H9 (cell line): ENCODE measurements at regions not wholly inside any gene's neighbourhood (a gene's known extent, or its start where the extent isn't known, plus 50 kb on each side); places are given as distances from the start of the nearest gene placed in this dataset.

Experiments used
- DNase-seq: peaks from one replicate; pipeline ENCODE4 v3.0.0-alpha.2; 2017
- H2AFZ ChIP-seq: one replicate; pipeline ENCODE4 v1.6.1; 2013; ENCODE audit warnings: mild to moderate bottlenecking, low read length, control low read depth, moderate library complexity
- H2AK5ac ChIP-seq: 2 replicates; pipeline ENCODE4 v1.6.1; 2013; ENCODE audit warnings: low read length, control low read depth, mixed read lengths; ENCODE audit not compliant: insufficient read length
- H2BK120ac ChIP-seq: one replicate; pipeline ENCODE4 v1.6.1; 2013; ENCODE audit warnings: low read depth, mild to moderate bottlenecking, low read length, control low read depth, inconsistent platforms; ENCODE audit not compliant: poor library complexity, severe bottlenecking
- H2BK12ac ChIP-seq: 2 replicates; pipeline ENCODE4 v1.6.1; 2013; ENCODE audit warnings: low read length, control low read depth, mixed read lengths, low read depth; ENCODE audit not compliant: insufficient read length
- H2BK15ac ChIP-seq: 2 replicates; pipeline ENCODE4 v1.6.1; 2013; ENCODE audit warnings: low read depth, low read length, control low read depth
- H2BK20ac ChIP-seq: one replicate; pipeline ENCODE4 v1.6.1; 2013; ENCODE audit warnings: low read depth, mild to moderate bottlenecking, low read length, control low read depth, inconsistent platforms; ENCODE audit not compliant: poor library complexity, severe bottlenecking
- H2BK5ac ChIP-seq: 2 replicates; pipeline ENCODE4 v1.6.1; 2013; ENCODE audit warnings: low read length, control low read depth, mixed read lengths; ENCODE audit not compliant: insufficient read length
- H3K14ac ChIP-seq: 2 replicates; pipeline ENCODE4 v1.6.1; 2013; ENCODE audit warnings: low read length, control low read depth; ENCODE audit not compliant: insufficient read depth
- H3K18ac ChIP-seq: 2 replicates; pipeline ENCODE4 v1.6.1; 2013; ENCODE audit warnings: low read depth, mild to moderate bottlenecking, mixed read lengths, low read length, control low read depth; ENCODE audit not compliant: insufficient read length
- H3K23ac ChIP-seq: 2 replicates; pipeline ENCODE4 v1.6.1; 2013; ENCODE audit warnings: low read length, control low read depth, mixed read lengths, low read depth; ENCODE audit not compliant: insufficient read length
- H3K23me2 ChIP-seq: 2 replicates; pipeline ENCODE4 v1.6.1; 2013; ENCODE audit warnings: low read depth, mild to moderate bottlenecking, mixed read lengths, low read length, control low read depth; ENCODE audit not compliant: insufficient read length, poor library complexity, severe bottlenecking
- H3K27ac ChIP-seq: 2 replicates; pipeline ENCODE4 v1.5.1; 2013; ENCODE audit warnings: low read length, control low read depth, mixed read lengths, low read depth; ENCODE audit not compliant: insufficient read length
- H3K27me3 ChIP-seq: 2 replicates; pipeline ENCODE4 v1.6.1; 2013; ENCODE audit warnings: low read length, control low read depth, inconsistent platforms; ENCODE audit not compliant: insufficient read depth
- H3K4ac ChIP-seq: 2 replicates; pipeline ENCODE4 v1.6.1; 2013; ENCODE audit warnings: low read depth, mild to moderate bottlenecking, control low read depth, inconsistent platforms, low read length, moderate library complexity
- H3K4me1 ChIP-seq: 2 replicates; pipeline ENCODE4 v1.6.1; 2013; ENCODE audit warnings: low read length, control low read depth, inconsistent platforms; ENCODE audit not compliant: insufficient read depth
- H3K4me2 ChIP-seq: 2 replicates; pipeline ENCODE4 v1.6.1; 2013; ENCODE audit warnings: low read length, control low read depth, mixed read lengths; ENCODE audit not compliant: insufficient read length, insufficient read depth
- H3K56ac ChIP-seq: 2 replicates; pipeline ENCODE4 v1.6.1; 2013; ENCODE audit warnings: low read depth, mild to moderate bottlenecking, mixed read lengths, low read length, control low read depth; ENCODE audit not compliant: insufficient read length
- H3K79me1 ChIP-seq: 2 replicates; pipeline ENCODE4 v1.6.1; 2013; ENCODE audit warnings: low read depth, mild to moderate bottlenecking, moderate library complexity, low read length, control low read depth, inconsistent platforms; ENCODE audit not compliant: insufficient read depth, poor library complexity, severe bottlenecking
- H3K79me2 ChIP-seq: 2 replicates; pipeline ENCODE4 v1.6.1; 2013; ENCODE audit warnings: low read length, control low read depth, inconsistent platforms; ENCODE audit not compliant: insufficient read depth
- H3K9ac ChIP-seq: 2 replicates; pipeline ENCODE4 v1.6.1; 2013; ENCODE audit warnings: low read length, control low read depth, mixed read lengths; ENCODE audit not compliant: insufficient read length; ENCODE audit errors: extremely low read depth
- H3K9me3 ChIP-seq: one replicate; pipeline ENCODE4 v1.6.1; 2013; ENCODE audit warnings: low read depth, low read length, inconsistent platforms; ENCODE audit not compliant: control insufficient read depth
- H3T11ph ChIP-seq: one replicate; pipeline ENCODE4 v1.6.1; 2013; ENCODE audit warnings: mild to moderate bottlenecking, low read length, control low read depth, inconsistent platforms
- H4K20me1 ChIP-seq: one replicate; pipeline ENCODE4 v1.6.1; 2013; ENCODE audit not compliant: control insufficient read depth, insufficient read length, insufficient read depth
- H4K5ac ChIP-seq: 2 replicates; pipeline ENCODE4 v1.6.1; 2013; ENCODE audit warnings: low read depth, mild to moderate bottlenecking, mixed read lengths, low read length, control low read depth; ENCODE audit not compliant: insufficient read length
- H4K8ac ChIP-seq: replicated peaks from 2 replicates; pipeline ENCODE4 v1.6.1; 2013; ENCODE audit warnings: low read length, control low read depth, mixed read lengths, low read depth; ENCODE audit not compliant: insufficient read length
- H4K91ac ChIP-seq: 2 replicates; pipeline ENCODE4 v1.6.1; 2013; ENCODE audit warnings: low read depth, mild to moderate bottlenecking, moderate library complexity, mixed read lengths, low read length, control low read depth; ENCODE audit not compliant: insufficient read length
- H3K27ac Mint-ChIP-seq, 3 experiments: 2 replicates in 2 of 3; 3 replicates in 1 of 3; pipeline ENCODE4 v1.8.0; 2020 to 2021; ENCODE audit warnings: mixed read lengths in 3 of 3, mild to moderate bottlenecking in 1 of 3, moderate library complexity in 1 of 3
- H3K27me3 Mint-ChIP-seq: 2 replicates; pipeline ENCODE4 v1.8.0; 2021; ENCODE audit warnings: low read depth, mild to moderate bottlenecking, moderate library complexity, mixed read lengths
- H3K36me3 Mint-ChIP-seq, 3 experiments: 2 replicates in 2 of 3; 3 replicates in 1 of 3; pipeline ENCODE4 v1.8.0; 2020 to 2021; ENCODE audit warnings: low read depth in 3 of 3, mixed read lengths in 3 of 3; ENCODE audit not compliant: insufficient read depth in 1 of 3
- H3K4me1 Mint-ChIP-seq, 2 experiments: 2 replicates each; pipeline ENCODE4 v1.8.0; 2020; ENCODE audit warnings: mixed read lengths in 2 of 2
- H3K4me3 Mint-ChIP-seq, 2 experiments: 2 replicates in 1 of 2; 3 replicates in 1 of 2; pipeline ENCODE4 v1.8.0; 2020 to 2021; ENCODE audit warnings: mild to moderate bottlenecking in 2 of 2, mixed read lengths in 2 of 2, moderate library complexity in 1 of 2
- H3K9me3 Mint-ChIP-seq, 2 experiments: 2 replicates in 1 of 2; 3 replicates in 1 of 2; pipeline ENCODE4 v1.8.0; 2020; ENCODE audit warnings: mild to moderate bottlenecking in 2 of 2, mixed read lengths in 2 of 2, moderate library complexity in 1 of 2
- WGBS: extraction: QIAGEN DNeasy Blood & Tissue Kit; methylation state at CpG from one replicate; pipeline ENCODE4 v1.1.7; 2013; ENCODE audit warnings: missing lambda C conversion rate, low lambda C conversion rate, mixed read lengths; ENCODE audit not compliant: insufficient read length; ENCODE audit errors: extremely low coverage; 5-methylcytosine and 5-hydroxymethylcytosine counted together
- TF ChIP-seq, protein P1 (sequence below): fragments of 200-600 bp; sonication (generic); conservative IDR thresholded peaks from 3 replicates; pipeline ENCODE4 v1.8.0; 2021; ENCODE audit warnings: antibody characterized with exemption, mild to moderate bottlenecking

DNA sequence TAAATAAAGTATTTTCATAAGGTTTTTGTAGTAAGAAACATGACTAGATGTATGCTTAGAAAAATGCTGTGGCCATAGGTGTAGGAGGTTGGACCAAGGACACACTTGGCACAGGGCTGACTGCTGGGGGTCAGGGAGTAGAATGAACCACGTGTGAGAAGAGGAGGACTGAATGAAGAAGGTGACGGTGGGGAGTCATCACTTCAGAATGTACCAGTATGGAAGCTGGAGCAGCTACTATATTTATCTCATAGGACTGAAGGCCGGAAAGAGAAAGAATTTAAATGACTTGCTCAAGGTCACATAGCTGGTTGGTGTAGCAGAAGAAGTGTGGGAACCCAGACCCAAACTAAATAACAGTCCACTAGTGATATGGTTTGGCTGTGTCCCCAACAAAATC is 79.8 kb upstream of the HAO2 start:
- H3K4me3 Mint-ChIP-seq: no peak overlapping the region
- H3K27ac ChIP-seq: no peak overlapping the region
- no peak for DNase-seq
- no peaks in the 10 kb centered on the region for H3K9me3 ChIP-seq
- H3K9me3 Mint-ChIP-seq: no peaks in the 10 kb centered on the region
- no peaks in the 10 kb centered on the region for H3K23me2 ChIP-seq
- H3T11ph ChIP-seq: no peak overlapping the region
- no peak overlapping the region for H4K8ac ChIP-seq
- TF ChIP-seq, protein P1, sequence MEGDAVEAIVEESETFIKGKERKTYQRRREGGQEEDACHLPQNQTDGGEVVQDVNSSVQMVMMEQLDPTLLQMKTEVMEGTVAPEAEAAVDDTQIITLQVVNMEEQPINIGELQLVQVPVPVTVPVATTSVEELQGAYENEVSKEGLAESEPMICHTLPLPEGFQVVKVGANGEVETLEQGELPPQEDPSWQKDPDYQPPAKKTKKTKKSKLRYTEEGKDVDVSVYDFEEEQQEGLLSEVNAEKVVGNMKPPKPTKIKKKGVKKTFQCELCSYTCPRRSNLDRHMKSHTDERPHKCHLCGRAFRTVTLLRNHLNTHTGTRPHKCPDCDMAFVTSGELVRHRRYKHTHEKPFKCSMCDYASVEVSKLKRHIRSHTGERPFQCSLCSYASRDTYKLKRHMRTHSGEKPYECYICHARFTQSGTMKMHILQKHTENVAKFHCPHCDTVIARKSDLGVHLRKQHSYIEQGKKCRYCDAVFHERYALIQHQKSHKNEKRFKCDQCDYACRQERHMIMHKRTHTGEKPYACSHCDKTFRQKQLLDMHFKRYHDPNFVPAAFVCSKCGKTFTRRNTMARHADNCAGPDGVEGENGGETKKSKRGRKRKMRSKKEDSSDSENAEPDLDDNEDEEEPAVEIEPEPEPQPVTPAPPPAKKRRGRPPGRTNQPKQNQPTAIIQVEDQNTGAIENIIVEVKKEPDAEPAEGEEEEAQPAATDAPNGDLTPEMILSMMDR: no peak
- H4K20me1 ChIP-seq: no peaks in the 10 kb centered on the region
- no peaks in the 10 kb centered on the region for H3K27me3 Mint-ChIP-seq
- no peak overlapping the region for H2BK20ac ChIP-seq
- H3K27ac Mint-ChIP-seq: no peak overlapping the region
- H3K18ac ChIP-seq: no peak overlapping the region
- H3K56ac ChIP-seq: no peak overlapping the region
- no peaks in the 10 kb centered on the region for H3K79me1 ChIP-seq
- no peak overlapping the region for H2BK12ac ChIP-seq
- H2AFZ ChIP-seq: no peak overlapping the region
- no peak overlapping the region for H2BK15ac ChIP-seq
- peaks cover 9 to 21% of the 10 kb centered on the region in 2 experiments for H3K4me1 Mint-ChIP-seq
- H4K5ac ChIP-seq: no peak overlapping the region
- no peak overlapping the region for H2BK5ac ChIP-seq
- H2AK5ac ChIP-seq: no peak overlapping the region
- H3K23ac ChIP-seq: no peak overlapping the region
- no peaks in the 10 kb centered on the region for H3K79me2 ChIP-seq
- no peak overlapping the region for H3K14ac ChIP-seq
- H3K4me1 ChIP-seq: 0 out of 2 replicates have a peak, but pooled peaks cover 2% of the 10 kb centered on the region
- no peak overlapping the region for H4K91ac ChIP-seq
- H3K27me3 ChIP-seq: no peaks in the 10 kb centered on the region
- H3K4ac ChIP-seq: no peak overlapping the region
- H3K9ac ChIP-seq: no peak overlapping the region
- no peak overlapping the region for H3K4me2 ChIP-seq
- no peaks in the 10 kb centered on the region for H3K36me3 Mint-ChIP-seq
- WGBS: no CpG with 5 or more reads among the region's 3 CpGs
- H2BK120ac ChIP-seq: no peak overlapping the region
